Nephron (organoid): ENCODE measurements at regions not wholly inside any gene's neighbourhood (a gene's known extent, or its start where the extent isn't known, plus 50 kb on each side); places are given as distances from the start of the nearest gene placed in this dataset.
A peak's percentile ranks its signal among the peaks of the same experiment; 100 is the strongest.

ENCODE experiments used
- H3K27ac Mint-ChIP-seq, 3 experiments: 2 replicates each; pipeline ENCODE4 v1.8.0; 2020; ENCODE audit warnings: mixed read lengths in 3 of 3, mild to moderate bottlenecking in 2 of 3, moderate library complexity in 1 of 3
- H3K27me3 Mint-ChIP-seq: 2 replicates; pipeline ENCODE4 v1.8.0; 2021; ENCODE audit warnings: low read depth, mild to moderate bottlenecking, moderate library complexity, mixed read lengths
- H3K36me3 Mint-ChIP-seq: 2 replicates; pipeline ENCODE4 v1.8.0; 2020; ENCODE audit warnings: low read depth, mixed read lengths
- H3K4me1 Mint-ChIP-seq: 2 replicates; pipeline ENCODE4 v1.8.0; 2020; ENCODE audit warnings: mixed read lengths
- H3K4me3 Mint-ChIP-seq, 3 experiments: 2 replicates each; pipeline ENCODE4 v1.8.0; 2020; ENCODE audit warnings: mild to moderate bottlenecking in 3 of 3, mixed read lengths in 3 of 3, moderate library complexity in 2 of 3
- H3K9me3 Mint-ChIP-seq: 2 replicates; pipeline ENCODE4 v1.8.0; 2020; ENCODE audit warnings: mixed read lengths
- CTCF ChIP-seq, 3 experiments: fragments of 200-600 bp; sonication (generic); IDR thresholded peaks; one replicate each; pipeline ENCODE4 v1.5.0; 2021; ENCODE audit warnings: antibody characterized with exemption in 3 of 3; ENCODE audit not compliant: unreplicated experiment in 3 of 3

- Mint-ChIP-seq H3K27ac (no peak overlapping the region), H3K4me1 (peaks cover 6% of the 10 kb centered on the region)
These were observed 87.0 kb downstream of the DPPA2 start for GRCh38 chr3:109229174-109229847.

GRCh38 chr3:109234300-109234699 lies 82.0 kb downstream of the DPPA2 start:
- Mint-ChIP-seq H3K27ac (no peak overlapping the region), H3K4me3 (no peak overlapping the region), H3K27me3 (no peaks in the 10 kb centered on the region), H3K36me3 (no peaks in the 10 kb centered on the region), H3K9me3 (peaks cover 31% of the 10 kb centered on the region), H3K4me1 (no peaks in the 10 kb centered on the region)
- no peak for TF ChIP-seq CTCF (IDR thresholded peaks at IDR 0.05; ENCODE audit: unreplicated experiment in 3 of 3)

More at GRCh38 chr3:109229174-109229847, 87.0 kb downstream of the DPPA2 start:
- no peak overlapping the region for H3K4me3 Mint-ChIP-seq
- H3K36me3 Mint-ChIP-seq, result no peaks in the 10 kb centered on the region
- peaks cover 13% of the 10 kb centered on the region for H3K9me3 Mint-ChIP-seq
- no peaks in the 10 kb centered on the region for H3K27me3 Mint-ChIP-seq
- TF ChIP-seq CTCF (IDR thresholded peaks at IDR 0.05; ENCODE audit: unreplicated experiment in 3 of 3), result no peak

- peaks cover 4% of the 10 kb centered on the region for H3K36me3 Mint-ChIP-seq
- H3K27ac Mint-ChIP-seq, result peak overlapping the region; percentile 79 to 89 (median 80)
- no peak overlapping the region for H3K4me3 Mint-ChIP-seq
- no peaks in the 10 kb centered on the region for H3K27me3 Mint-ChIP-seq
- no peak for TF ChIP-seq CTCF (IDR thresholded peaks at IDR 0.05; ENCODE audit: unreplicated experiment in 3 of 3)
- peaks cover 13% of the 10 kb centered on the region for H3K9me3 Mint-ChIP-seq
- peaks cover 12% of the 10 kb centered on the region for H3K4me1 Mint-ChIP-seq
These were observed 74.7 kb downstream of the DPPA2 start for GRCh38 chr3:109241459-109242186.

- H3K27me3 Mint-ChIP-seq, result no peaks in the 10 kb centered on the region
- peak overlapping the region; percentile 79 to 89 (median 80) for H3K27ac Mint-ChIP-seq
- peaks cover 12% of the 10 kb centered on the region for H3K4me1 Mint-ChIP-seq
- peaks cover 4% of the 10 kb centered on the region for H3K36me3 Mint-ChIP-seq
- H3K4me3 Mint-ChIP-seq, result no peak overlapping the region
- no peak for TF ChIP-seq CTCF (IDR thresholded peaks at IDR 0.05; ENCODE audit: unreplicated experiment in 3 of 3)
- peaks cover 8% of the 10 kb centered on the region for H3K9me3 Mint-ChIP-seq
These were observed 74.2 kb downstream of the DPPA2 start for GRCh38 chr3:109242187-109242523.
